LNCAP (cell line): ENCODE measurements at regions not wholly inside any gene's neighbourhood (a gene's known extent, or its start where the extent isn't known, plus 50 kb on each side); places are given as distances from the start of the nearest gene placed in this dataset.

Source experiments
- TF ChIP-seq, protein P1 (sequence below): fragments of 450-650 bp; IDR thresholded peaks from 2 replicates; pipeline ENCODE4 v1.5.1; 2017; ENCODE audit warnings: mild to moderate bottlenecking

GRCh38 chr16:79798416-79799053, 198.0 kb upstream of the MAF start:
- TF ChIP-seq, protein P1, sequence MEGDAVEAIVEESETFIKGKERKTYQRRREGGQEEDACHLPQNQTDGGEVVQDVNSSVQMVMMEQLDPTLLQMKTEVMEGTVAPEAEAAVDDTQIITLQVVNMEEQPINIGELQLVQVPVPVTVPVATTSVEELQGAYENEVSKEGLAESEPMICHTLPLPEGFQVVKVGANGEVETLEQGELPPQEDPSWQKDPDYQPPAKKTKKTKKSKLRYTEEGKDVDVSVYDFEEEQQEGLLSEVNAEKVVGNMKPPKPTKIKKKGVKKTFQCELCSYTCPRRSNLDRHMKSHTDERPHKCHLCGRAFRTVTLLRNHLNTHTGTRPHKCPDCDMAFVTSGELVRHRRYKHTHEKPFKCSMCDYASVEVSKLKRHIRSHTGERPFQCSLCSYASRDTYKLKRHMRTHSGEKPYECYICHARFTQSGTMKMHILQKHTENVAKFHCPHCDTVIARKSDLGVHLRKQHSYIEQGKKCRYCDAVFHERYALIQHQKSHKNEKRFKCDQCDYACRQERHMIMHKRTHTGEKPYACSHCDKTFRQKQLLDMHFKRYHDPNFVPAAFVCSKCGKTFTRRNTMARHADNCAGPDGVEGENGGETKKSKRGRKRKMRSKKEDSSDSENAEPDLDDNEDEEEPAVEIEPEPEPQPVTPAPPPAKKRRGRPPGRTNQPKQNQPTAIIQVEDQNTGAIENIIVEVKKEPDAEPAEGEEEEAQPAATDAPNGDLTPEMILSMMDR, result no peak

DNA sequence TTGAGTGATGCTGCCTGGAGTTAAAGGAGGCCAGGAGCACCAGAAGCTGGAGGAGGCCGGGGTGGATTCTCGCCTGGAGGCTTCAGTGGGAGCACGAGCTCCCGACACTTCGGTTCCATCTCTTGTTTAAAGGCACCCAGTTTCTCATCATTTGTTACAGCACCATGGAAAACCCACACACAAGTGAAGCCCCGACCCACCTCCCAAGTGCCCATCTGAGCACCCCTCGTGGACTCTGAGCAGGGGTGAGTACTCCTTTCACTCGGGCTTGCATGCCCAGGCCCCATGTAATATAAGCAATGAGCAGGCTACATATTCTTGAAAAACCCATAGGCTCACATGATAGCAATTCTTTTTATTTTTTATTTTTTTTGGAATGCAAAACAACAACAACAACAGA, 196.9 kb upstream of the MAF start:
- TF ChIP-seq, protein P1, result no peak

GRCh38 chr16:79795556-79795955, 195.0 kb upstream of the MAF start:
- TF ChIP-seq, protein P1, result no peak

GRCh38 chr16:79794941-79795340, 194.4 kb upstream of the MAF start:
- TF ChIP-seq, protein P1, result no peak

DNA sequence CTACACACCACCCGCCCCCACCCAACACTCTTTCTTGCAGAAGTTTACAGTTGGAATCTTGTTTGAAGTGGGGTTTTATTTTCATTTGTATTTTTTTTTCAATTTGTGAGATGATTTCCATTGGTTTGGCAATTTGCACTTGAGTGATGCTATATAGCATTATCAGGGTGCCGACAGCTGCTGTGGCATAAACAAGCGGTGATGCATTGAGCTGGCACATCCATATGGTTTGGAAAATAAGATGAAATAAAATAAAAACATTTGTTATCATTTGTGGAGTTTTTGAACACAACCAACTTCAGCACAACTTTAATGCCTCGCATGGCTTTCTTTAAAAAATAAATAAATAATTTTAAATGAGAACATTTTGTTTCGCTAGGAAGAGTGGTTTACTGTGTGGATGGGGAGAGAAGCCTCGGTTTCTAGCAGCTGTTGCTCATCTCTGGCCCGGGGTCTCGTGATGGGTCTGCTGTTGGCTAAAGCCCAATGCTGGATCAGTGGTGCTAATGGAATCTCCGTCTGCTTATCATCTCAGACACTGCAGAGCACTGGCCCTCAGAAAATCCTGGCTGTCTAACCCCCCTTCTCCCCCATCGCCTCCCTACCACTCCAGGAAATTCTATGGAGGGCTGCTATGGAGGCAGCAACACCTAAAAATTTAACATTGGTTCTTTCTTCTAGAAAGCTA, 192.3 kb upstream of the MAF start:
- TF ChIP-seq, protein P1, result no peak

DNA sequence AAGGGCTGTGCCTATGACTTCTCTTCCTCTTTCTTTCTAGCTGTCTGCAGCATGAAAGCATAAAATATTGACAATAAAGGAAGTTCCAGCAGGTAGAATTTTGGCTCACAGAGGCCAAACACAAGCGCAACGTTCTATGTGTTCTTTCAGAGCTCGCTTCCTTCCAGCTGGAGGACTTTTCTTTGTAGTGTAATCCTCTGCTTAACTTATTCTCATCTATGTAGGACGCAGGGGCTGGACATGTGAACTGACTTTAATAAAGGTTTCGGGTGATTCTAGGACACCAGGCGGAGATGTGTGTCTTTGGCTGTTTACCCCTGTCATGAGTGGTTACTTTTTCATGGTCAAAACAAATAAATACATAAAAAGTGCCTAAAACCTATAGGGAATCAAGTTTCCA, 191.5 kb upstream of the MAF start:
- TF ChIP-seq, protein P1, result no peak

DNA sequence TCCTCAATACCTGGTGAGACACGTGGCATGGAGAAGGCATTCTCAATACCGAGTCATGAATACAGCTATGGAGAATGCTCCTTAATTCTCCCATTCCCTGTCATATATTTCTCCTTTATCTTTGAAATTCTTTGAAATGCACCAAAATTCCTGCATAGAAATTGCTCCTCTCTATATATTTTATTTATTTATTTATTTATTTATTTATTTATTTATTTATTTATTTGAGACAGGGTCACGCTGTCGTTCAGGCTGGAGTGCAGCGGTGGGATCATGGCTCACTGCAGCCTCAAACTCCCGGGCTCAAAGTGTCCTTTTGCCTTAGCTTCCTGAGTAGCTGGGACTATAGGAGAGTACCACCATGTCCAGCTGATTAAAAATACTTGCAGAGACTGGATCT, 190.3 kb upstream of the MAF start:
- TF ChIP-seq, protein P1, result no peak
